HG02885 (cell line): ENCODE measurements at regions not wholly inside any gene's neighbourhood (a gene's known extent, or its start where the extent isn't known, plus 50 kb on each side); places are given as distances from the start of the nearest gene placed in this dataset.

ENCODE experiments used
- ATAC-seq: cut with Tn5 transposase; IDR thresholded peaks from one replicate; pipeline ENCODE4 v1.9.1; 2021; ENCODE audit warnings: mild to moderate bottlenecking; ENCODE audit not compliant: unreplicated experiment, poor library complexity

DNA sequence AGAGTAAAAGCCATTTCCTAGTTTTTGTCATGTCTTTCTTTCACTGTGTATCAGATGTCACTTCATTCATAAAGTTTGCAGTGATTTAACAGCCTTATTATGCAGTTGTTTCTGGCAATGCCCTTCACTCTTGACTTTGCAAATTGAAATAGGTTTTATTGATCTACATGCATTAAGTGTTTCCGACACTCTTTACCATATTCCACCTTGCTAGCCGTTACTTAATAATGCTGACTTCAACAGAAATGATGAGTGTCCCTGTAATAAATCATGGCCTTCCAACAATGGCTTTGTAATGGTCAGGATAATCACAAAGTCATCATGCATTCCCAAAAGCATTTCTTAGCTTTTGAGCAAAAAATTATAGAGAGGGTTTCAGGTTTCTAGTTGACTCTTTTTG lies 236.8 kb upstream of the FMN2 start:
- no peak for ATAC-seq

DNA sequence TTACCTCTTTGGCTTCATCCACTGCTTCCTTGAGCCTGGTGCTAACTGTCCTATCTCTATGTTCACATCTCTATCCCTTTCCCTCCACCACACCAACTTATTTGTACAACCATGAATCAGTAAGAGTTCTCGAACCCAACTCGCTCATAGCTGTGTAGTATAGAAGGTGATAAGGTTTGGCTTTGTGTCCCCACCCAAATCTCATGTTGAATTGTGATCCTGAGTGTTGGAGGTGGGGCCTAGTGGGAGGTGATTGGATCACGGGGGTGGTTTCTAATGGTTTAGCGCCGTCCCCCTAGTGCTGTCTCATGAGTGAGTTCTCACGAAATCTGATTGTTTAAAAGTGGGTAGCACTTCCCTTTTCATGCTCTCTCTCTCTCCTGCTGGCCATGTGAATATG lies 235.6 kb upstream of the FMN2 start:
- no peak for ATAC-seq

DNA sequence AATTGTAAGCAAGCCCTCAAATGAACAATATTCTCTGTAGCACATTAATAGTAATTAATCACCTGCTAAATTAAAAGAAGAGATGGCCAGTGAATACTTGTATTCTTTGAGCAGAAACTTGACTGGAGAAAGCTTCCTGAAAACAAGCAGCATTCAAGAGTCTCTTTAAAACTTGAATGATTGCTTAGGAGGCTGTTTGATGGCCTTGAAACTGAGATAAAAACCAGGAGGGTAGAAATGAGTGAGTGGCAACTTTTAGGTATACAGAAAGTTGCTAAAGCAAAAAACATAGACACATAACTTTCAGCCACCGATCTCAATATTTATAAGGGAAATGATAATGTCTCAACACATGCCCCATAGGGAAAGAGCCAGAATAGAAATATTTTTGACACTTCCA lies 234.8 kb upstream of the FMN2 start:
- no peak for ATAC-seq

DNA sequence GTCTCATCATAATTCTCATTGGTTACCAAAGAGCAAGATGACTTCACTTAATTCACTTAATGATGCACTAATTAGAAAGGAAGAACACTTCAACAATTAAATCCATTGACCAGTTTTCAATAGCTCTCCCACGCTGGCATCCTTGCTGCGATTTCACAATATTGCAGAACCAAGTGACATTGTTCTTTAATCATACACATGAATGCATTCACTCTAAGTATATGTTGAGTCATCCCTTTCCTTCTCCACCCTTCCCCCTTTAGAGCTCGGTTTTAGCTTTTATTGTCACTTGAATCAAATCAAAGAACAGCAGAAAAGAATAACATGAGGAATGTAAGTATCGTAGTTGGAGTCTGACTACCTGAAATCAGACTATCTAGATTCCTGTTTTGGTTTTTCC lies 233.6 kb upstream of the FMN2 start:
- ATAC-seq = no peak

DNA sequence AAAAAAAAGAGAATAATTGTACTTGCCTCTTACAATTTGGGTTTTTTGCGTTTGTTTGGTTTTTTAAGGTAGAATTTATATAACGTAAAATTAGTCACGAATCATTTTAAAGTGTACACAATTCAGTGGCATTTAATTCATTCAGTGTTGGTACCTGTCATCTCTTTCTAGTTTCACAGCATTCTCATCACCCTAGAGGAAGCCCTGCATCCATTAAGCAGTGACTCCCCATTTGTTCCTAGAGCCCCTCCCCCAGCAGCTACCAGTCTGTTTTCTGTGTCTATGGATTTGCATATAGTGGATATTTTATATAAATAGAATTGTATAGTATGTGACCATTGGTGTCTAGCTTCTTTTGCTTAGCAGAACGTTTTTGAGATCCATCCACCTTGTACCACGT lies 233.2 kb upstream of the FMN2 start:
- ATAC-seq = no peak

DNA sequence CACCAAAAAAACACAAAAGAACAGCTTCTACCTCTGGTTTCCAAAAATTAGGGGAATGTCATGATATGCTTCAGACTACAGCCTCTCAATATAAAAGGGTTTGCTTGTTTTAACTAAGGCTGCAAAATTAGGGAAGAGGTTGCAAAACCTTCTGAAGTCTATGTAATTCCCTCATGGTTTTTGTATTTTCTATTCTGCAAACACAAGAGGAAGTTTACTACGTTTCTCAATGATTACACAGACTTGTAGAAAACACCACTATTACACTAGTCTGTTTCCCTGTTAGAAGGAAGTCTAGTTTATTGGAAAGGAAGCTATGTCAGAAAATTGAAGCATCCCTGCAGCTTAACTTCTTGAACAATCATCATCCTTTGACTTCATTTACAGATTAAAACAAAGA lies 229.7 kb upstream of the FMN2 start:
- no peak for ATAC-seq

DNA sequence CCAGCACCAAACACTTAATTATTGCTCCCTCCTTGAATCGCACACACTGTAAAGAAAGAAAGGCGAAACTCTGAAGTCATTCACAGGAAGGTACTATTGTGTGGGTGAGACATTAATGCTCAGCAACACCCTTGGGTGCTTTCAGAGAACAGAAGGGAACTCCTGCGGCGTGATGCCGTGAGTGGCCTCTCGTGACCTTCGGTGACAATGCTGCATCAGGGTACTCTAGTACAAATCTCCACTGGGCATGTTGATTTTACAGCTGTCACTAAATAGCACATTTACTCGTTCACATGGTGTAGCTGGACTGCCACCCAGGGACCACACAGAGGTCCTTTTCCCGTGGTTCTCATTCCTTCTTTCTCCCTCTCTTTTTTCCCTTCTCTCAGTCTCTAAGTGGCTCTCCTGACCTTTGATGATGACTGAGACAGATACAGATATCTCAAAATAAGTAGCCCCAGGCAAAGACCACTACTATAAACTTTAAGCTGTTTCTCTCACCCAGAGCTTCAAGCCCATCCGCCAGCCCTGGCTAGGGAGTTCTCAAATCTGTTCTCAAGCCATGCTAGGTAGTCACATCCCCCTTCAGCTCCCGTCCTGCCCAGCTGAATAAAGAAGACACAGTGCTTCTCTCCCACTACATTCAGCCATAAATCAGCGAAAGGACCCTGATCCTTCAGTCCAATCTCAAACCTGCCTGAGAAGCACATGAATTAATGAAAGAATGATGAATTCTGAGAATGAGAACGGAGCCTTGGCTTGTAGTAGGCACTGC lies 223.4 kb upstream of the FMN2 start:
- ATAC-seq = no peak

DNA sequence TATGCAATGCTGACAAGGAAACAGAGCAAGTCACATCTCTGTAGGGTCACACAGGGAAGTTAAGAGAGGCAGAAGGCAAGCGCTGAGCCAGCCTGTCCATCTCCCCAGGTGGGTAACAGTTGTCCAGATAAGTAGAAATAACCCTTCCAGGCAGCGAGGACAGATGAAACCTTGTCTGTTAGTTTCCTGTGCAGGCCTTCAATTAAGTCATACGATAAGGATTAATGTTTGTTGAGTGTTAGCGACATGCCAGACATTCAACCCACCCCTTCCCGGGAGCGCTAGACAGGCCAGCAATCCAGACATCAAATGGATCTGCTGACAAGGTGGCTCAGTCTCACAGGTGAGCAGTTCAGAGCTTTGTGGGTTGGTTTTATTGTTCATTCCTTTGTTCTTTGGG lies 221.5 kb upstream of the FMN2 start:
- ATAC-seq = no peak

DNA sequence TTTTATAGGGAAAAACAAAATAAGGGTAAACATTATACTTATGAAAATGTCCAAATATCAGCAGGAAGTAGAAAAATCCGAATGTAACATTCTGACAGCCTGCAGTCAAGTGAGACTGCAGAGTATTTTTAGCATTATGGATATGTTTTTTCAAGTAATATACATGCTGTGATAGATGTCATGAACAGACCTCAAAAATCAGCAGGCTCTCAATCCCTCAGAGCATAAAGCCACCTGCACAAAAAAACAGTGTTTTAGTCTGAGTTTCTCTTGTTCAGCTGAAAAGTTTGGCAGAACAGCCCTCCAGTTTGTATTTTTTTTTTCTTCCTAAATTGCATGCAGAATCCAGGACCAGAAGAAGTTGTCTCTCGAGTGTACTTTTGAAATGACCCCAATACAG lies 219.1 kb upstream of the FMN2 start:
- no peak for ATAC-seq

DNA sequence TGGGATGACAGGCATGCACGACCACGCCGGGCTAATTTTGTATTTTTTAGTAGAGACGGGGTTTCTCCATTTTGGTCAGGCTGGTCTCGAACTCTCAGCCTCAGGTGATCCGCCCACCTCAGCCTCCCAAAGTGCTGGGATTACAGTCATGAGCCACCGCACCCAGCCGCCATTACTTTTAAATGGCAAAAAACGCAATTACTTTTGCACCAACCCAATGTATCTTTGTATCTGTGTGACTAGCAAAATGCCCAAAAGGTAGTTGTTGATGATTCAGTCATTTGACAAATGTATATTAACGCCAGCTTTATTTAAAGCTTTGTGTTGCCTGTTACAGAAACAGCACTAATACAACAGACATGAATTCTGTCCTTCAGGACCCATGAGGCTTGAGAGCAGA lies 216.9 kb upstream of the FMN2 start:
- no peak for ATAC-seq

DNA sequence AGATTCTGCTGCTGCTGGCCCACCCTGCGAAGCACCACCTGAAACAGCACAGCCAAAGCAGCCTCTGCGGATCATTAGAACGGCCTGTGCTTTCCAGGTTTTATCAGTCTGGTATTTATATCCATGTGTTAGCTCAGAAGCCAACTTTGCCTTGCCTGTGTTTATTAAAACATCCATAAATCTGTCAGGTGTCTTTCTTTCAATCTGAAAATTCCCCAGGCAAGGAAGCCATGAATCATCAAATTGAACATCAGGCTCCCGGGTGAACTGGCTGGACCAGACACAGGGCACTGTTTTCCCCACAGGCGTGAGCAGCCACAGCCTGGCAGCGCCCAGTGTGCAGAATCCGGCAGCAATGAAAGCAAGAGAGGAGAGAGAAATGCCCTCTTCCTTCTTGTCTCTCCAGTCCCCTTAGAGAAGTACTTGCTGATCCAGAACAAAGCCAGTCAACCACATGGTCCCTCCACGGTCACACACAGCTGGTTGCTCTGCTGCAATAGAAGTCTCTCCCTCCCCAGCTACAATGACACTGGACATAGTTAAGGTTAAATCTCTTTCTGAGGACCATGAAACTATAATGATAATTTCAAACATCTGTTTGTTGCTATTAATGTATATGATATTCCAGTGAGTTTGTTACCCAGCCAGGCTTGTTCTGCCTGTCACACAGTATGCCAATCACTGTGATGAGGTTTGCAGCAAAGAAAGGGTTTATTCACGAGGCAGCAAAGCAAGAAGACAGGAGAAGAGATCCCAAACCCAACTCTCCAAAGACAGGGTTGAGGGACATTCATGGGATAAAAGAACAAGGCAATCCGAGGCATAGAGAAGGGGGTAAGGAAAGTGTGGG lies 212.1 kb upstream of the FMN2 start:
- ATAC-seq = no peak

DNA sequence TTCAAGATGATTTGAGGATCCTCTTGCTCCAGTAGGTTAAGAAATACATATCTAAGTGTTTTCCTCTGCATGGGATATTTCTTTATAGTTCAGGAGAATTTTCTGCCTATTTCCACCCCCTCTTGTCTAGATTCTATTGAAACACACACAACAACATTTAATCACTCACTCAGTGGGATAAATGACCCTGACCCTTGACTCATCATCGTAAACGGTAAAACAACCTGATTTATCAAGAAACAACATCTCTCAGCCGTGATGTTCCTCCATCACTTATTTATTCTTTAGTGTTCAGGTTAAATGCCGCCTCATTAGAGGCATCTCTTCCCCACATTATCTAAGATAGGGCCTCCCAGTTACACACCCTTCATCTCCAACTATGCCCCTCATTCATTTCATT lies 208.7 kb upstream of the FMN2 start:
- no peak for ATAC-seq

DNA sequence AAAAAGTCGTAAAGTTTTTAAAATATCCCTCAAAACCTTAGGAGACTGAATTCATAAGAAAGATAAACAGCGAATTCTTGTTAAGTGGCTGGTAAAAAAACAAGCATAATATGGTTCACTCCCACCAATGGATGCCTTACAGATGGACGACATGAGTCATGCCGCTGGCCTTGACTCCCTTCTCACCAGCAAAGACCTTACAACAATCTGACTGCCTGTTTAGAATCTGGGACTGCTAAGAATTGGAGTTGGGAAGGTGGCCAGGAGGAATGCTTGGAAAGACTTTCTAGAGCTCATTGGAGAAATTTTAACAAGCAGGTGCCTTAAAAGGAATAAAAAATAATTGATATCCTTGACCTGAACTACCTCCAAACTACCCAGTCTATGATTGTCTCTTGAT lies 206.9 kb upstream of the FMN2 start:
- no peak for ATAC-seq

DNA sequence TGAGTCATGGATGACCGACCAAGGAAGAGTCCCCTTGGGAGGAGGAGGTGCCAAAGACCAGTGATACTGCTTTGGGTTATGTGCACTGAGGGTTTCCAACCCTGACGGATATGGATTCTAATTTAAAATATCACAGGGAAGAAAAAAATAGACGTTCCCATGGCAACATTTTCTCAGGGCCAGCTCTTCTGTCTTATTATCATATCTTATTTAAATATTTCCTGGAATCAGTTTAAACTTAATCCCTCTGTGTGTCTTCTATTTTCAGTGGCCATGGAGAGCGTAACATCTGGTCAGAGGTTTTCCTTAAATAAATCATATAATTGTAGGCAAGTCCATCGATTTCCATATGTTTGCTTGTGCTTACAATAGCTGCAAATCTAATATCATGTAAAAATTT lies 205.4 kb upstream of the FMN2 start:
- no peak for ATAC-seq

DNA sequence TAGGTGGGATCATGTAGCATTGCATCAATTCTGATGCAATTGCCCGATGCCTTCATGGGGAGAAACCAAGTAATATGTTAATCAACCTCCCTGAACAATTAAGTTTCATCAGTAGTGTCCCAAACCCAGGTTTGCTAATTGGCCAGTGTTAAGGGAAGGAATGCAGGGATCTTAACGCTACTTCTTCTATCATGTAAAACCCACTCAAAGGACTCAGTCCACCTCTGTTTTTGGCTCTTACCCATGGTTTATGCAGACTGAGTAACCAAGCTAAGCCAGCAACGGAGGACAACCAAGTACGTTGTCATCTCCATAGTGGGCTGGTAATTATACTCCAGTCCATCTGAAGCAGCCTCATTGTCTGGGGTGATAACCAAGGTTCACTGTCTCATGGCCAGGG lies 203.0 kb upstream of the FMN2 start:
- no peak for ATAC-seq

DNA sequence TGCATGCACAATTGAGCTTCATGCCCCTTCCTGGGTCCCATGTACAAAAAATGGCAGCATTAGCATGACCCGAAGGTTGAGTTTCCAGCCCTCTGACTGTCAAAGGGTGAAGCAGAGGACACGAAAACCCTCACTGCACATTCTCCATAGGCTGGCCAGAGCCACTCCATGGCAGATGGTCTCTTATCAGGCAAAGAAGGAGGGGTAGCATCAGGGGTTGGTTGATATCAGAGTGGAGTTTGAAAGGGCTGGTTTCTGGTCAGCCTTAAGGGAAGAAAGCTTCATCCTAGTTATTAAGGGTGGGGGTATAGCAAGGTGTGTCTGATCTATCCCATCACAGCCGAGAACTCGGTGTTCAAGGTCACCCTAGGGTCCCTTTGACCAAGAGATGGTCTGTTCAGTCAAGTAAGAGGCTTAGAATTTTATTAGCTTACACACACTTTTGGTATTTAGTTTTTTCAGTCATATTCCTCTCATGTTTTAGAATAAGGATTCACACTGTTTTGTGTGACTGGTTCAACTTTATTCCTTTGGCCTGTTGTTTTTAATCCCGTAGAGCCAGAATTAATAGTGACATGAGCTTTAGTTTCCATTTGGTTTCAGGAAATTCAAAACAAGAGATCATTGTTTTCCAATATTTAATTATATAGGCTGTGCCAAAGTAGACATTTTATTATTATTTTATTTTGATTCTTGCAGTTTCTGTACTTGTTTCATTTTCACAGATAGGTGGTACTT lies 199.9 kb upstream of the FMN2 start:
- ATAC-seq = no peak

DNA sequence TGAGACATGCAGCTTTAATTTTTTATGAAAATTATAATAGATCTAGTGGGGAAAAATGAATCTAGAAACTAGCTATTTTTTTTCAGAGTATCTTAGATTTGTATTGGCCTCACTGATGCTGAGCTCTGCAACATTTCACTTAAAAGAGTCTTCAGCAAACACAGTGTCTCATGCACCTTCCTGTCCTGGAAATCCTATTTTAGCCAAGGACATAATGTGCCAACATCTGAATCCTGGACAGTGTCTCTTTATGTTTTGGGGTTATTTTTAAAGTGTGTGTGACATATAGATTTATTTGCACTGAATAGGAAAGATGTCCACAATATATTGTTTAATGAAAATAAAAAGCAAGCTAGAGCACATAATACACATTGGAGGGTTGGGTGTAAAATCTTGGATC lies 199.1 kb upstream of the FMN2 start:
- no peak for ATAC-seq

DNA sequence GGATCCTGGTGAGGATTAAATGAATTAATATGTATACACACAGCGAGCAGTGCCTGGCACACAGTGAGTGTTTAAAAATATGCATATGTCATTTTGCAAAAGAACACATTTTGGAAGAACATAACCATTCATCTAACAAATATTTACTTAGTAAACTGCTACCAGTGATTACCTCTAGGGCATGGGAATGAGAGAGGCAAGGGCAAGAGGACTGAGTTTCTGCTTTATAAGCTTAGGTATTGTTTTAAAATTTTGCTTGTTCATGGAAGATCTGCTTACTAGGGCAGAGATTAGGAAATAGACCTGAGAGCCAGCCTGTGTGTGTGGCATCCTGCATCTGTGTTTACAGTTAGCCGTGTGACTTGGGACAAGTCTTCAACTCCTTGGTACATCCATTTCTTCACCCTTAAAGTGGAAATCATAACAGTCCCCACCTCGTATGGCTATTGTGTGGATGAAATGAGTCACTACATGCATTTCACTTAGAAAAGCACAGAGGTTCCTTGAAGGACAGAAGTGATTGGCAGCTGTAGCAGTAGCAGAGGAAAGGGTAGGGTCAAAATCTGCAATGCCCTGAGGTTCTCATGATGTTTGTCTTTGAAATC lies 198.5 kb upstream of the FMN2 start:
- no peak for ATAC-seq

DNA sequence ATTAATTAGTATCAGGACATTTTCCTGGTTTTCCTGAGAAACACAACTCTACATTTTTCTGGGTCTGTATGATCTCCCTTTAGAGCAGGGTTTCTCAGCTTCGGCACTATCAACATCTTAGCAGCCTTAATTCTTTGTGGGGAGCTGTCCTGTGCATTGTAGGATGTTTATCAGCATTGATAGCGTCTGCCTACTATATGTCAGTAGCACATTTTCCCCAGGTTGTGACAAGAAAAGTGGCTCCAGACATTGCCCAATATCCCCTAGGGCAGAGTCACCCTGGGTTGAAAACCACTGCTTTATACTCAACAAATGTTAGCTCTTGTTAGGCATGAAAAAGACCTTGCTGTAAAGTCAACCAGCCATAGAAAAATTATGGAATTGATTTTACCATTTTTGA lies 195.1 kb upstream of the FMN2 start:
- ATAC-seq = no peak

DNA sequence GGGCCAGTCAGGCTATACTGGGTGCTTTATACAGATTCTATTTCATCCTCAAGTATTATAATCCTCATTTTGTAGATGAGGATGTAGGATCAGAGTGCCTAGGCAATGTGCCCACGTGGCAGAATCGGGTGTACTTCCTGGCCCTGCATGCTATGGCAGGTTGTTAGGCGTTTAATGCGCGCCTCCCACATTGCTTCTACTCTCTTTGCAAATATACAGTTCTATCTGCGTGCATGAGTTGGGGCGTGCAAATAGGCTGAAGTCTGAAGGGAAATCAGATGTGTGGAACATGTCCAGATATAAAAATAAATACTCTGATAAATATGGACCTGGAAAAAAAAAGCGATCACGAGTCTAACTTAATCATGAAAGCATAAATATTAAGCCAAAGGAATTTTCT lies 194.7 kb upstream of the FMN2 start:
- no peak for ATAC-seq

DNA sequence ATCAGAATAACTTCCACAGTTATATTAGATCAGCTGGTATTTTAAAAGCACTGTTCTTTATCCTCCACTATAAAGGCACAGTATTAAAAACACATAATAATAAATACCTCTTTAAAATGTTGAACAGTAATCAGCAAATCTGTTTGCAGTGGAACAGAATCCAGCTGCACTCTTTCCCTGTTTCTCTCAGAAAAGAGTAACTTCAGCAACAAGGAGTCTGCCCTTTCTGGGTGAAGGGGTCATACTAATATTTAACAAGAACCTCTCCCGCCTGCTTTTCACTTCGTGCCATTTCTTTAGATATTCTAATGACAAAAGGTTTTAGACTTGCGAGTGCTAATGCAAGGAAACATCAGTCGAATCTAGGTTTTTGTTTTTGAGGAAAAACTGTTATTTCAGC lies 194.2 kb upstream of the FMN2 start:
- ATAC-seq = no peak
